GM23248 (cell line): ENCODE measurements at regions not wholly inside any gene's neighbourhood (a gene's known extent, or its start where the extent isn't known, plus 50 kb on each side); places are given as distances from the start of the nearest gene placed in this dataset.

Experiments
- EZH2 ChIP-seq: fragments of 200-600 bp; sonication (generic); IDR thresholded peaks from 2 replicates; pipeline ENCODE4 v1.6.1; 2018; ENCODE audit warnings: antibody characterized with exemption, mild to moderate bottlenecking; ENCODE audit not compliant: insufficient read depth, poor library complexity, severe bottlenecking
- EZH2phosphoT487 ChIP-seq: fragments of 200-600 bp; sonication (generic); IDR thresholded peaks from 2 replicates; pipeline ENCODE4 v1.6.1; 2018; ENCODE audit warnings: antibody characterized with exemption, moderate library complexity, mild to moderate bottlenecking, low read depth; ENCODE audit not compliant: insufficient read depth

- TF ChIP-seq EZH2 (no peak), EZH2phosphoT487 (no peak)
These were observed 102.2 kb upstream of the RALGAPA2 start for GRCh38 chr20:20814685-20815084.
